H9 (cell line): ENCODE measurements at regions not wholly inside any gene's neighbourhood (a gene's known extent, or its start where the extent isn't known, plus 50 kb on each side); places are given as distances from the start of the nearest gene placed in this dataset.

Experiments
- DNase-seq: peaks from one replicate; pipeline ENCODE4 v3.0.0-alpha.2; 2017
- H2AFZ ChIP-seq: one replicate; pipeline ENCODE4 v1.6.1; 2013; ENCODE audit warnings: mild to moderate bottlenecking, low read length, control low read depth, moderate library complexity
- H2AK5ac ChIP-seq: 2 replicates; pipeline ENCODE4 v1.6.1; 2013; ENCODE audit warnings: low read length, control low read depth, mixed read lengths; ENCODE audit not compliant: insufficient read length
- H2BK120ac ChIP-seq: one replicate; pipeline ENCODE4 v1.6.1; 2013; ENCODE audit warnings: low read depth, mild to moderate bottlenecking, low read length, control low read depth, inconsistent platforms; ENCODE audit not compliant: poor library complexity, severe bottlenecking
- H2BK12ac ChIP-seq: 2 replicates; pipeline ENCODE4 v1.6.1; 2013; ENCODE audit warnings: low read length, control low read depth, mixed read lengths, low read depth; ENCODE audit not compliant: insufficient read length
- H2BK15ac ChIP-seq: 2 replicates; pipeline ENCODE4 v1.6.1; 2013; ENCODE audit warnings: low read depth, low read length, control low read depth
- H2BK20ac ChIP-seq: one replicate; pipeline ENCODE4 v1.6.1; 2013; ENCODE audit warnings: low read depth, mild to moderate bottlenecking, low read length, control low read depth, inconsistent platforms; ENCODE audit not compliant: poor library complexity, severe bottlenecking
- H2BK5ac ChIP-seq: 2 replicates; pipeline ENCODE4 v1.6.1; 2013; ENCODE audit warnings: low read length, control low read depth, mixed read lengths; ENCODE audit not compliant: insufficient read length
- H3K14ac ChIP-seq: 2 replicates; pipeline ENCODE4 v1.6.1; 2013; ENCODE audit warnings: low read length, control low read depth; ENCODE audit not compliant: insufficient read depth
- H3K18ac ChIP-seq: 2 replicates; pipeline ENCODE4 v1.6.1; 2013; ENCODE audit warnings: low read depth, mild to moderate bottlenecking, mixed read lengths, low read length, control low read depth; ENCODE audit not compliant: insufficient read length
- H3K23ac ChIP-seq: 2 replicates; pipeline ENCODE4 v1.6.1; 2013; ENCODE audit warnings: low read length, control low read depth, mixed read lengths, low read depth; ENCODE audit not compliant: insufficient read length
- H3K23me2 ChIP-seq: 2 replicates; pipeline ENCODE4 v1.6.1; 2013; ENCODE audit warnings: low read depth, mild to moderate bottlenecking, mixed read lengths, low read length, control low read depth; ENCODE audit not compliant: insufficient read length, poor library complexity, severe bottlenecking
- H3K27ac ChIP-seq: 2 replicates; pipeline ENCODE4 v1.5.1; 2013; ENCODE audit warnings: low read length, control low read depth, mixed read lengths, low read depth; ENCODE audit not compliant: insufficient read length
- H3K27me3 ChIP-seq: 2 replicates; pipeline ENCODE4 v1.6.1; 2013; ENCODE audit warnings: low read length, control low read depth, inconsistent platforms; ENCODE audit not compliant: insufficient read depth
- H3K4ac ChIP-seq: 2 replicates; pipeline ENCODE4 v1.6.1; 2013; ENCODE audit warnings: low read depth, mild to moderate bottlenecking, control low read depth, inconsistent platforms, low read length, moderate library complexity
- H3K4me1 ChIP-seq: 2 replicates; pipeline ENCODE4 v1.6.1; 2013; ENCODE audit warnings: low read length, control low read depth, inconsistent platforms; ENCODE audit not compliant: insufficient read depth
- H3K4me2 ChIP-seq: 2 replicates; pipeline ENCODE4 v1.6.1; 2013; ENCODE audit warnings: low read length, control low read depth, mixed read lengths; ENCODE audit not compliant: insufficient read length, insufficient read depth
- H3K56ac ChIP-seq: 2 replicates; pipeline ENCODE4 v1.6.1; 2013; ENCODE audit warnings: low read depth, mild to moderate bottlenecking, mixed read lengths, low read length, control low read depth; ENCODE audit not compliant: insufficient read length
- H3K79me1 ChIP-seq: 2 replicates; pipeline ENCODE4 v1.6.1; 2013; ENCODE audit warnings: low read depth, mild to moderate bottlenecking, moderate library complexity, low read length, control low read depth, inconsistent platforms; ENCODE audit not compliant: insufficient read depth, poor library complexity, severe bottlenecking
- H3K79me2 ChIP-seq: 2 replicates; pipeline ENCODE4 v1.6.1; 2013; ENCODE audit warnings: low read length, control low read depth, inconsistent platforms; ENCODE audit not compliant: insufficient read depth
- H3K9ac ChIP-seq: 2 replicates; pipeline ENCODE4 v1.6.1; 2013; ENCODE audit warnings: low read length, control low read depth, mixed read lengths; ENCODE audit not compliant: insufficient read length; ENCODE audit errors: extremely low read depth
- H3K9me3 ChIP-seq: one replicate; pipeline ENCODE4 v1.6.1; 2013; ENCODE audit warnings: low read depth, low read length, inconsistent platforms; ENCODE audit not compliant: control insufficient read depth
- H3T11ph ChIP-seq: one replicate; pipeline ENCODE4 v1.6.1; 2013; ENCODE audit warnings: mild to moderate bottlenecking, low read length, control low read depth, inconsistent platforms
- H4K20me1 ChIP-seq: one replicate; pipeline ENCODE4 v1.6.1; 2013; ENCODE audit not compliant: control insufficient read depth, insufficient read length, insufficient read depth
- H4K5ac ChIP-seq: 2 replicates; pipeline ENCODE4 v1.6.1; 2013; ENCODE audit warnings: low read depth, mild to moderate bottlenecking, mixed read lengths, low read length, control low read depth; ENCODE audit not compliant: insufficient read length
- H4K8ac ChIP-seq: replicated peaks from 2 replicates; pipeline ENCODE4 v1.6.1; 2013; ENCODE audit warnings: low read length, control low read depth, mixed read lengths, low read depth; ENCODE audit not compliant: insufficient read length
- H4K91ac ChIP-seq: 2 replicates; pipeline ENCODE4 v1.6.1; 2013; ENCODE audit warnings: low read depth, mild to moderate bottlenecking, moderate library complexity, mixed read lengths, low read length, control low read depth; ENCODE audit not compliant: insufficient read length
- H3K27ac Mint-ChIP-seq, 3 experiments: 2 replicates in 2 of 3; 3 replicates in 1 of 3; pipeline ENCODE4 v1.8.0; 2020 to 2021; ENCODE audit warnings: mixed read lengths in 3 of 3, mild to moderate bottlenecking in 1 of 3, moderate library complexity in 1 of 3
- H3K27me3 Mint-ChIP-seq: 2 replicates; pipeline ENCODE4 v1.8.0; 2021; ENCODE audit warnings: low read depth, mild to moderate bottlenecking, moderate library complexity, mixed read lengths
- H3K36me3 Mint-ChIP-seq, 3 experiments: 2 replicates in 2 of 3; 3 replicates in 1 of 3; pipeline ENCODE4 v1.8.0; 2020 to 2021; ENCODE audit warnings: low read depth in 3 of 3, mixed read lengths in 3 of 3; ENCODE audit not compliant: insufficient read depth in 1 of 3
- H3K4me1 Mint-ChIP-seq, 2 experiments: 2 replicates each; pipeline ENCODE4 v1.8.0; 2020; ENCODE audit warnings: mixed read lengths in 2 of 2
- H3K4me3 Mint-ChIP-seq, 2 experiments: 2 replicates in 1 of 2; 3 replicates in 1 of 2; pipeline ENCODE4 v1.8.0; 2020 to 2021; ENCODE audit warnings: mild to moderate bottlenecking in 2 of 2, mixed read lengths in 2 of 2, moderate library complexity in 1 of 2
- H3K9me3 Mint-ChIP-seq, 2 experiments: 2 replicates in 1 of 2; 3 replicates in 1 of 2; pipeline ENCODE4 v1.8.0; 2020; ENCODE audit warnings: mild to moderate bottlenecking in 2 of 2, mixed read lengths in 2 of 2, moderate library complexity in 1 of 2
- CTCF ChIP-seq: fragments of 200-600 bp; sonication (generic); conservative IDR thresholded peaks from 3 replicates; pipeline ENCODE4 v1.8.0; 2021; ENCODE audit warnings: antibody characterized with exemption, mild to moderate bottlenecking
- WGBS: extraction: QIAGEN DNeasy Blood & Tissue Kit; methylation state at CpG from one replicate; pipeline ENCODE4 v1.1.7; 2013; ENCODE audit warnings: missing lambda C conversion rate, low lambda C conversion rate, mixed read lengths; ENCODE audit not compliant: insufficient read length; ENCODE audit errors: extremely low coverage; 5-methylcytosine and 5-hydroxymethylcytosine counted together

- Mint-ChIP-seq H3K4me1 (peaks cover 19 to 29% of the 10 kb centered on the region in 2 experiments), H3K4me3 (no peak overlapping the region), H3K36me3 (peaks cover 4 to 8% (median 6%) of the 10 kb centered on the region in 3 experiments; a peak in 3 of 7 replicates), H3K27me3 (peaks cover 11% of the 10 kb centered on the region), H3K9me3 (no peaks in the 10 kb centered on the region), H3K27ac (no peak overlapping the region)
- H3K79me1 ChIP-seq = no peaks in the 10 kb centered on the region
- H2AFZ ChIP-seq = no peak overlapping the region
- H3K23me2 ChIP-seq = no peaks in the 10 kb centered on the region
- no peak overlapping the region for H3K27ac ChIP-seq
- no peak for DNase-seq
- no peaks in the 10 kb centered on the region for H3K79me2 ChIP-seq
- H3K14ac ChIP-seq = no peak overlapping the region
- H3K23ac ChIP-seq = no peak overlapping the region
- no peak overlapping the region for H2BK120ac ChIP-seq
- H4K20me1 ChIP-seq = no peaks in the 10 kb centered on the region
- H3T11ph ChIP-seq = no peak overlapping the region
- no peak overlapping the region for H3K4me2 ChIP-seq
- H2BK5ac ChIP-seq = no peak overlapping the region
- no peak overlapping the region for H4K91ac ChIP-seq
- H4K5ac ChIP-seq = no peak overlapping the region
- H2BK20ac ChIP-seq = no peak overlapping the region
- H2BK12ac ChIP-seq = no peak overlapping the region
- H4K8ac ChIP-seq = no peak overlapping the region
- H3K4ac ChIP-seq = no peak overlapping the region
- no peak overlapping the region for H3K18ac ChIP-seq
- H3K56ac ChIP-seq = no peak overlapping the region
- peaks cover 5% of the 10 kb centered on the region for H3K4me1 ChIP-seq
- TF ChIP-seq CTCF = no peak
- WGBS = no CpG with 5 or more reads among the region's 8 CpGs
- no peaks in the 10 kb centered on the region for H3K9me3 ChIP-seq
- no peak overlapping the region for H2AK5ac ChIP-seq
- no peak overlapping the region for H3K9ac ChIP-seq
- H3K27me3 ChIP-seq = no peaks in the 10 kb centered on the region
- H2BK15ac ChIP-seq = no peak overlapping the region
Observed at GRCh38 chr4:4689694-4690440, 148.0 kb upstream of the STX18 start.
